ENCODE measurements at regions not wholly inside any gene's neighbourhood (a gene's known extent, or its start where the extent isn't known, plus 50 kb on each side); places are given as distances from the start of the nearest gene placed in this dataset.
"Not testable (repeated sequence)": the region's sequence is repeated elsewhere in the genome, so short reads cannot be mapped to it uniquely, and the experiment has no call there.

- H3K14ac ChIP-seq (ENCODE audit: insufficient read depth, low read length); H3K27ac Mint-ChIP-seq; H3K4me3 Mint-ChIP-seq; H4K20me1 ChIP-seq (ENCODE audit: control insufficient read depth, insufficient read depth, insufficient read length); DNase-seq; H2AFZ ChIP-seq (ENCODE audit: low read length); H3K4me2 ChIP-seq (ENCODE audit: insufficient read depth, insufficient read length, low read length); H3K27me3 ChIP-seq (ENCODE audit: insufficient read depth, low read length); H3K4me1 ChIP-seq (ENCODE audit: insufficient read depth, low read length); H3K9ac ChIP-seq (ENCODE audit: extremely low read depth, insufficient read length, low read length); H3K9me3 Mint-ChIP-seq; H4K91ac ChIP-seq (ENCODE audit: insufficient read length, low read depth, low read length); H2BK120ac ChIP-seq (ENCODE audit: low read depth, low read length, poor library complexity, severe bottlenecking); H3K23ac ChIP-seq (ENCODE audit: insufficient read length, low read depth, low read length); H2BK15ac ChIP-seq (ENCODE audit: low read depth, low read length); H3T11ph ChIP-seq (ENCODE audit: low read length); H3K23me2 ChIP-seq (ENCODE audit: insufficient read length, low read depth, low read length, poor library complexity, severe bottlenecking); H2AK5ac ChIP-seq (ENCODE audit: insufficient read length, low read length); H3K56ac ChIP-seq (ENCODE audit: insufficient read length, low read depth, low read length); H2BK5ac ChIP-seq (ENCODE audit: insufficient read length, low read length); H2BK12ac ChIP-seq (ENCODE audit: insufficient read length, low read depth, low read length); H3K9me3 ChIP-seq (ENCODE audit: control insufficient read depth, low read depth, low read length); H3K18ac ChIP-seq (ENCODE audit: insufficient read length, low read depth, low read length); H3K79me1 ChIP-seq (ENCODE audit: insufficient read depth, low read depth, low read length, poor library complexity, severe bottlenecking); H4K5ac ChIP-seq (ENCODE audit: insufficient read length, low read depth, low read length); H3K27ac ChIP-seq (ENCODE audit: insufficient read length, low read depth, low read length); H4K8ac ChIP-seq (replicated peaks; ENCODE audit: insufficient read length, low read depth, low read length); H3K36me3 Mint-ChIP-seq (ENCODE audit: insufficient read depth in 1 of 3, low read depth in 3 of 3); H3K27me3 Mint-ChIP-seq (ENCODE audit: low read depth); H2BK20ac ChIP-seq (ENCODE audit: low read depth, low read length, poor library complexity, severe bottlenecking); H3K4ac ChIP-seq (ENCODE audit: low read depth, low read length); H3K79me2 ChIP-seq (ENCODE audit: insufficient read depth, low read length): not testable (repeated sequence)
- no CpG with 5 or more reads among the region's 10 CpGs for WGBS (ENCODE audit: extremely low coverage, insufficient read length, low lambda C conversion rate)
- H3K4me1 Mint-ChIP-seq: peaks cover 5 to 16% of the 10 kb centered on the region in 2 experiments
These were observed 98.4 kb upstream of the CCZ1B start for GRCh38 chr7:6924523-6924922.

GRCh38 chr7:6926193-6927174 lies 100.4 kb upstream of the CCZ1B start:
- H3K79me2 ChIP-seq (ENCODE audit: insufficient read depth, low read length); H4K8ac ChIP-seq (replicated peaks; ENCODE audit: insufficient read length, low read depth, low read length); H2BK15ac ChIP-seq (ENCODE audit: low read depth, low read length); H3K4me2 ChIP-seq (ENCODE audit: insufficient read depth, insufficient read length, low read length); H3K23ac ChIP-seq (ENCODE audit: insufficient read length, low read depth, low read length); H3K9me3 Mint-ChIP-seq; H3K18ac ChIP-seq (ENCODE audit: insufficient read length, low read depth, low read length); H2BK12ac ChIP-seq (ENCODE audit: insufficient read length, low read depth, low read length); H2AK5ac ChIP-seq (ENCODE audit: insufficient read length, low read length); H3T11ph ChIP-seq (ENCODE audit: low read length); H3K9me3 ChIP-seq (ENCODE audit: control insufficient read depth, low read depth, low read length); H3K4ac ChIP-seq (ENCODE audit: low read depth, low read length); H3K9ac ChIP-seq (ENCODE audit: extremely low read depth, insufficient read length, low read length); H3K27ac ChIP-seq (ENCODE audit: insufficient read length, low read depth, low read length); H2AFZ ChIP-seq (ENCODE audit: low read length); H3K27me3 Mint-ChIP-seq (ENCODE audit: low read depth); H3K14ac ChIP-seq (ENCODE audit: insufficient read depth, low read length); H4K20me1 ChIP-seq (ENCODE audit: control insufficient read depth, insufficient read depth, insufficient read length); H2BK120ac ChIP-seq (ENCODE audit: low read depth, low read length, poor library complexity, severe bottlenecking); H2BK20ac ChIP-seq (ENCODE audit: low read depth, low read length, poor library complexity, severe bottlenecking); H3K23me2 ChIP-seq (ENCODE audit: insufficient read length, low read depth, low read length, poor library complexity, severe bottlenecking); H2BK5ac ChIP-seq (ENCODE audit: insufficient read length, low read length); H3K27me3 ChIP-seq (ENCODE audit: insufficient read depth, low read length); H4K5ac ChIP-seq (ENCODE audit: insufficient read length, low read depth, low read length); H3K4me1 ChIP-seq (ENCODE audit: insufficient read depth, low read length); H3K36me3 Mint-ChIP-seq (ENCODE audit: insufficient read depth in 1 of 3, low read depth in 3 of 3); H4K91ac ChIP-seq (ENCODE audit: insufficient read length, low read depth, low read length); H3K79me1 ChIP-seq (ENCODE audit: insufficient read depth, low read depth, low read length, poor library complexity, severe bottlenecking); H3K56ac ChIP-seq (ENCODE audit: insufficient read length, low read depth, low read length); H3K4me3 Mint-ChIP-seq: not testable (repeated sequence)
- Mint-ChIP-seq H3K27ac (peak overlapping the region in 1 of 3 experiments; percentile 79; a peak in 1 of 7 replicates), H3K4me1 (peaks cover 19 to 29% of the 10 kb centered on the region in 2 experiments)
- no CpG with 5 or more reads among the region's 26 CpGs for WGBS (ENCODE audit: extremely low coverage, insufficient read length, low lambda C conversion rate)
- peak; percentile 44 for DNase-seq
